GM19238 (cell line): ENCODE measurements at regions not wholly inside any gene's neighbourhood (a gene's known extent, or its start where the extent isn't known, plus 50 kb on each side); places are given as distances from the start of the nearest gene placed in this dataset.
A peak's percentile ranks its signal among the peaks of the same experiment; 100 is the strongest.

Experiments used
- DNase-seq: peaks from one replicate; pipeline ENCODE4 v3.0.0; 2011; ENCODE audit warnings: low spot score; ENCODE audit not compliant: insufficient read length

GRCh38 chr9:129363216-129363873, 185.3 kb upstream of the IER5L start:
- DNase-seq = no peak

DNA sequence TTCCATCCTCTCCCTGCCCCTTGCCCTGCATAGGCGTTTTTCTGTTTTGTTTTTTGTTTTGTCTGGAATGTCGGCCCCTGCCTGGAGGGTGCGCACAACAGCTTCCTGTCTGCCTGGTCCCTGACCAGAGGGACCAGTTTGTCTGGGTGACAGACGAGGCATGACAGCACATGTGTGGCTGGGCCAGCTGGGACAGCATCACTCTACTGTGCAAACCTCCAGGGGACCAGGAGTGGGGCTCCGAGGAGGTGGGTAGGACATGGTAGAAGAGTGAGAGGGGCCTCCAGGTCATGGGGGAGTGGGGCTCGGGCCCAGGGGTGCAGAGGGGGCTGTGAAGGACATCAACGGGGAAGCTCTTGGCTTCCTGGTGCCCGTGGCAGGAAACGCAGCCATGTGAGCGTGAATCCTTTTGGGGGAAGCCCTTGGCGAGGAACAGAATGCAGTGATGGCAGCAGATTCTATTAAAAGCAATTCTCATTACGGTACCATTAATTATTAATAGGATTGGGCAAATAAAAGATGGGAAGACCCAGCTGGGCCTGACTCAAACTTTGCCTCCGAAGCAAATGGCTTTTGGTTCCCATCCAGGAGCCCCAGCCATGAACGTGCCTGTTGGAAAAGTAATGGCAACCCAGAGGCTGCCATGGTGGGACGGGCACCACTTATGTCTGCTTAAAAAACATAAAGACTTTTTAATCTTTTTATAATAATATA, 184.4 kb upstream of the IER5L start:
- DNase-seq = peak; percentile 40

DNA sequence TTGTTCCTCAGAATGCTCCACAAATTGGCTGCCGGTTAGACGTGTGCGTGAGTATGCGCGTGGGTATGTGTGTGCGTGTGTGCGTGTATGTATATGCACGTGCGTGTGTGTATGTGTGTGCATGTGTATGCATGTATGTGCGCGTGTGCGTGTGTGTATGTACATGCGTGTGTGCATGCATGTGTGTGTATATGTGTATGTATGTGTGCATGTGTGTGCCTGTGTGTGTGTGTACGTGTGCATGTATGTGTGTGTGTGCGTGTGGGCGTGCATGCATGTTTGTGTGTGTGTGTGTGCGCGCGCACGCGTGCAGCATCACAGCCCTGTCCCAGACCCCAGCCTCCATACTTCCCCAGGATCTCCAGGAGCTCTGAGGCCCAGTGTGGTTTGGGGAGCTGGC, 183.1 kb upstream of the IER5L start:
- DNase-seq = no peak

DNA sequence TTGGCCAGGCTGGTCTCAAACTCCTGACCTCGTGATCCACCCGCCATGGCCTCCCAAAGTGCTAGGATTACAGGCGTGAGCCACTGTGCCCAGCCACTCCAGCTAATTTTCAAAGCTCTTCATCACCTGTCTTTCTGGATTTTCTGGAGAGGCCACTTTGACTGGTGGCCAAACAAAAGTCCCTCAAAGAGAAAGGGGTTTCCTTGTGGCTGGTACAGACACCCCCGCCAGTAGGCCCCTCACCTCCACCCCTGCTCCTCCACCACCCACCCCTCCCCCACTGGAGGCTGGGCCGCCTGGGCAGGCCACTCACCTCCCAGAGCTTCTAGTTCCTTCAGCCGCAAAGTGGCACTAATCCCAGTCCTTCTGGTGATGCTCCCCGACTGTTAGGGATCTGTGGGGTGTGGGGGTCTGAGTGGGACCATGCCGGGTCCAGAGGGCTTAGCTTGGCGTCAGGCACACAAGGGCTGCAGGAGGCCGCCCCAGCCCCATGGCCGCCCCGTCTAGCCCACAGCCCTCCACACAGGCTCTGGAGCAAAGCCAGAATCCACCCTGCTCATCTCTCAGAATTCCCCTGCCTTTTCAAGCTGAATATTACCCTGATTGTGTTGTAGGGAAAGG, 182.0 kb upstream of the IER5L start:
- DNase-seq = no peak

DNA sequence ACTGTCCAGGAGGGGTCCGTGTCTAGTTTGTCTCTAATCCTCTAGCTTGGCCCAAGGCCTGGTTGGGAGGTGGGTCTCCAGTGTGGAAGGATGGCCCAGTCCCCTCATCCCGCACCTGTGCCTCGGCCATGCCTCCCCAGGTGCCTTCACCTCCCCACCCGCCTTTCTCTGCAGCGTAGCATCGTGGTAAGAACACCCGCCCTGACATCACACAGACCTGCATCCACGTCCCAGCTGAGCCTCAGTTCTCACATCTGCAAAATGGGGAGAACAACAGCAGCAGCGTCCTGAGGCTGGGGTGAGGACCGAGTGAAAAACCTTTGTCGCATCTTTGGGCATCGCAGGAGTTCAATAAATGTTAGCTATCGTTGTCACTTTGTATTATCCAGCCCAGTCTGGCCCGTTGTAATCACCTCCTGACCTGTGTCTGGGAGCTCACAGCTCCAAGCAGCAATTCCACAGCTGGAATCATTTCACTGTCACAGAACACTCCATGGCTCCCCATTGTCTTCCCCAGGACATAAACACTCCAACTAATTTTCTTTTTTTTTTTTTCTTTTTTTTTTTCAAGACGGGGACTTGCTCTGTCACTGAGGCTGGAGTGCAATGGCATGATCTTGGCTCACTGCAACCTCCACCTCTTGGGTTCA, 181.2 kb upstream of the IER5L start:
- no peak for DNase-seq

- no peak for DNase-seq
Observed at GRCh38 chr9:129358621-129359154, 180.6 kb upstream of the IER5L start.

GRCh38 chr9:129357773-129358245, 179.7 kb upstream of the IER5L start:
- no peak for DNase-seq

DNA sequence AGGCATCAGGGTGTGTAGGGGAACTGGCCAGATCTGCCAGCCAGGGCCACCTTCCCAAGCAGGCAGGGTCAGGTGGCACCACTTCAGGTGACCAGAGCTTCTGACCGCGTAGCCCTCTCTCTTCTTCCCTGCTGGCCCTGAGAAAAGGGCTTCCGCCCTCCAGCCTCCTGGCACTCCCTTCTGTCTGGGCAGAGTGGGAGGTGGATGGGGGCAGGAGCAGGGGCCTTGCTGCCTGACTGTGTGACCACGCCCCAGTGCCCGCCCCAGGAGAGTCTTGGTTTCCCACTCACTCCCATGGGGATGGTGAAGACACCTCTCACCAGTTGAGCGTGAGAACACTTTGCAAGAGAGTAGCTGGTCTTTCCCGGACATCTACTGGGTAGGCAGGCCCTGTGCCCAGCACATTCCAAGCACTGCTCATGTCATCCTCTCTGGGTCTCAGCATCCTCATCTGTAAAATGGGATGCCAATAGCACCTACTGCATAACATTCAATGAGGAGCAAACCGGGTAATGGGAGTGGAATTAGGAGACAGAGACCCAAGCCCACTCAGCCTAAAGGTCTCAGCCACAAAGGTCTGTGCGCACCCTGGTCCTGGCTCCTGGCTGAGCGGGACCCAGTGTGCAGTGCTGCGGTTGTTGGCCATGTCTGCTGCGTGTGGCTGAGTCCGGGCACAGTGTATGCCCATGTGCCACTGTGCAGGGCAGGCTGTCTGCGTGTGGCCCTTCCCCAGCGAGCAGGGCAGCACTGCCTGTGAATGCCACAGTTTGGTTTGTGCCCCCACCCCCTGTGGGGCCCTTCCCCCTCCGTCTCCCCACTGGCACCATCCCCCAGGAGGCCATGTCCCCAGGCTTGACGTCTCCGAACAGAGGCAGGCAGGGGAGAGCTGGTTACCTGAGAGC, 179.1 kb upstream of the IER5L start:
- DNase-seq = no peak

DNA sequence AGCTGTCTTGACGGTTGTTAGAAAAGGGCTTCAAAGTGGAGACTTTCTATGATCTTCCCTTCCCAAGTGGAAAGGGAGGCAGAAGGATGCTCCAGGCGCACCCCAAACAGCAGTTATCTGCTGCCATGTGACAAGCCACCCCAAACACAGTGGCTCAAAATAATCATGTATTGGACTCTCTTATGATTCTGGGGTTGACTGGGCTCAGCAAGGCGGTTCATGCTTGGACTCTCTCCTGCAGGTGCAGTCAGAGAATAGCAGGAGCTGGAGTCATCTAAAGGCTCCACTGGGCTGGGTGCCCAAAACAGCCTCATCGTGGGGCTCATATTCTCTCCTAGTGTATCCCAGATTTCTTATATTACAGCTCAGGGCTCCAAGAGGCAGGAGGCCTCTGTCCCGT, 177.6 kb upstream of the IER5L start:
- DNase-seq = no peak

DNA sequence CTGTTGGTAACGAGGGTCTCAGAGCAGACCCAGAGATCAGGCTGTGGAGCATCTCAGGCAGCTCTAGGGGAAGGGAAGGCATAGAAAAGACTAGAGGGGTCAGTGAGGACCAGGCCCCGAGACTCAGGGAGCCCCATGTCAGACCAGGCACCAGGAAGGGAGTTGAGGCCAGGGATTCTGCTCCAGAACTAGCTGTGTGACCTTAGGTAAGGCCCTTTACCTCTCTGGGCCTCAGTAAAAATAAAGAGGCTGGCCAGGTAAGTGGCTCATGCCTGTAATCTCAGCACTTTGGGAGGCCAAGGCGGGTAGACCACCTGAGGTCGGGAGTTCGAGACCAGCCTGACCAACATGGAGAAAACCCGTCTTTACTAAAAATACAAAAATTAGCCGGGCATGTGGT, 176.4 kb upstream of the IER5L start:
- DNase-seq = no peak

GRCh38 chr9:129353697-129354336, 175.8 kb upstream of the IER5L start:
- DNase-seq = no peak

DNA sequence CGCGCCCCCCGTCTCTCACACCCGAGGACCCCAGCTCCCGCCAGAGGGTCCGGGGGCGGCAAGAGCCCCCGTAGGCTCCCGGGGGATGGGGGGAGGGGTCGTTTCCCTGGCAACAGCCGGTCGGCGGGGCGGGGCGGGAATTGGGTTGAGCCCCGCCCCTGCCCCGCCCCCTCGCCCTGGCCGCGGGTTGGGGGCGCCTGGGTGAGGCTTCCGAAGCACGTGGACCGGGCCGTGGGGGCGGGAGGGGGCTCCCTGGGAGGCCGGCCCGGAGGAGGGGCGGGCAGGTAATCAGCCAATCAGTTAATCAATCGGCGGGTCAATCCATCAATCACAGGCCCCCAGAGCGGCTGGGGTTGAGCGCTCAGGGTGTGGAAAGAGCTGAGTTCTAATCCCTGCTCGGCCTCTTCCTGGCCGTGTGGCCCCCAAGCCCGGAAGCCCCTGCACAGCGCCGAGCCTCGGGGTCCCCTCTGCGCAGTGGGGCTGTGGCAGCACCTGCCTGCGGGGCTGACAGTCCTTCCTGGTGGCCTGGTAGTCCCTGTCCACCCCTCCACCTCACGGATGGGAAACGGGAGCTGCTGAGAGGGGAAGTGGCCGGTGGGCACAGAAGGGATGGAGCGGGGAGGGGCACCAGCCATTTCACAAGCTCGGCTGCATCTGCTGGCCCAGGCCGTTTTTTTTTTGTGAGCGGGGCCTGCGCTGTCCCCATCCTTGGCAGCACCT, 174.2 kb upstream of the IER5L start:
- no peak for DNase-seq

GRCh38 chr9:129351642-129352145, 173.6 kb upstream of the IER5L start:
- DNase-seq = no peak

- no peak for DNase-seq
Observed at GRCh38 chr9:129351058-129351641, 173.1 kb upstream of the IER5L start.

DNA sequence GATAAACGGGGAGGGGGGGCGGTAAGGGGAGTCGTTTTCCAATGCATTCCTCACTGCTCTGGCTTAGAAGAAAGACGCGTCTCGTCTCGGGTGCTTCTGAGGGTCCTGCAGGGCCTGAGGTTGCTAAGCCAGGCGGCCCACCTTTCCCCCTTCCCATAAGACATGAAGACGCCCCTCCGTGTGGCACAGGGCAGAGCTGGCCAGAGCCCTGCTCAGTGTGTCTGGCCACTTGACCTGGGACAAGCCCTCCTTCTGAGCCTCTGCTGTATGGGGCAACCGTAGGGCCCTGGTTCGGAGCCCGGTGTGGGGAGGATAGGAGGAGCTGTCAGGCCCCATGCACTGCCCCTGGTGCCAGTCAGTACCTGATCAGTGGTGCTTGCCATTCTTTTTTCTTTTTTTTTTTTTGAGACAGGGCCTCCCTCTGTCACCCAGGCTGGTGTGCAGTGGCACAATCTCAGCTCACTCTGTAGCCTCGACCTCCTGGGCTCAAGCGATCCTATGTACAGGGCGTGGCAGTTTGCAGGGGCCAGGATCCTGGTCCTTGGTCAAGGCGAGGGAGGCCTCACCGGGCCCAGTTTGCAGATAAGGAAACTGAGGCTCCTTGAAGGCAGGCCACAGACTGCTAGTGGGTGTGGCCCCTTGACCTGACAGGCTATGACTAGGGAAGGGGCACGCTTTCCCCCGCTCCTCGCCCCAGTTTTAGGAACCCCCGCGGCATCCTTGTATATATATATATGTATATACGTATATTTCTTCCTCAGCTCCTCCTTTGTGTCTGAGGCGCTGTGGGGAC, 172.3 kb upstream of the IER5L start:
- DNase-seq = no peak

DNA sequence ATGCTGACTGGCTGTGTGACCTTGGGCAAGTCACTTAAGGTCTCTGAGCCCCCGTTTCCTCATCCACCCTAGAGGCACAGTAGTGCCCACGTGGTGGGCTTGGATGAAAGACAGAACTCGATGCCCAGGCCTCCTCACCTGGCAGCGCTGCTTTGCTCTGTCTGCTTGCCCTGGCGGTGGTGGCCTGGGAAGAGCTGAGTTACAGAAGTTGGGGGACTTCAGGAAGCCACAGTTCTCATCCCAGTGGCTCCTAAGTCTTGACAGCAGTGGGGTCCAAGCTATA, 171.5 kb upstream of the IER5L start:
- no peak for DNase-seq

DNA sequence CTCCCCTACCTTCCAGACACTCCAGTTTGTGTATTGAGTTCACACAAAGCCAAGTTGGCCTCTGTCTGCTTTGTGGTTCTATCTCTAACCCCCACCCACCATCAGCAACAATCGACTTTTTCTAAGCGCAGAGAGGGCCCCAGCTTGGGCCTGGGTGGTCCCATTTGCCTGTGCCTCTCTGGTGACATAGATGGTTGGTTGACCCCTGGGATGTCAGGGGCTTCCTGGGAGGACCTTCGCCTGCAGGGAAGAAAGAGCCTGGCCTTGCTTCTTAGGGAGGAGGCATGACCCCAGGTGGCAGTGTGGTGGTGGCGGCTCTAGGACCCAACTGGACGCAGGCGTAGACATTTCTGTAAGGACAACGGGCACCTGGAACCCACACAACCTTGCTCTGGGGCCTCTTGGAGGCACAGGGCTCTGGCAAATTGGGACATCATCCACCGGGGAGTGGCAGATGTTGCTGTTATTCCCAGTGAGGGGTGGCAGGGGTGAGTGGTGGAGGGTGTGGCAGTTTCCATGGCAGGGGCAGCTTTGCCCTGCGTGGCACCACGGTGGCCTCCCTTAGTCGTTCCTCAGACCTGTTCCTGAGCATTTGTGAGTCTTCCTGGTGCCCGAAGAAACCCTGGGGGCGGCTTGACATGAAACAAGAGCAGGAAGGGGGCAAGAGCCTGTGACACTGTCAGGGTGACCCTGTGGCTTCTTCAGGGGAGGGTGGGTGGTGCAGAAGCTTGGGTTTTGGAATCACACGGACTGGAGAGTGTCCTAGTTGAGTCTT, 171.0 kb upstream of the IER5L start:
- DNase-seq = no peak
